Bone marrow (tissue), 2 donors: ENCODE measurements at regions not wholly inside any gene's neighbourhood (a gene's known extent, or its start where the extent isn't known, plus 50 kb on each side); places are given as distances from the start of the nearest gene placed in this dataset.

Experiments used
- DNase-seq, 2 donors: peaks; one replicate each; lab custom pipeline; 2025; lab: John Stamatoyannopoulos, UW

GRCh38 chr1:58909914-58910681 lies 126.3 kb upstream of the JUN start:
- DNase-seq: no peak

GRCh38 chr1:58911841-58912499 lies 128.1 kb upstream of the JUN start:
- DNase-seq: no peak

- no peak for DNase-seq
Measured at GRCh38 chr1:58914925-58915324, 131.1 kb upstream of the JUN start.

GRCh38 chr1:58917436-58917835 lies 133.6 kb upstream of the JUN start:
- no peak for DNase-seq

GRCh38 chr1:58919226-58919958 lies 135.5 kb upstream of the JUN start:
- no peak for DNase-seq

- no peak for DNase-seq
Measured at GRCh38 chr1:58919959-58920321, 136.1 kb upstream of the JUN start.

GRCh38 chr1:58921342-58921741 lies 137.5 kb upstream of the JUN start:
- DNase-seq: no peak

- no peak for DNase-seq
Measured at GRCh38 chr1:58921751-58922150, 137.9 kb upstream of the JUN start.

- no peak for DNase-seq
Measured at GRCh38 chr1:58922302-58923089, 138.6 kb upstream of the JUN start.

- no peak for DNase-seq
Measured at GRCh38 chr1:58923090-58923470, 139.2 kb upstream of the JUN start.

GRCh38 chr1:58924016-58924565 lies 140.2 kb upstream of the JUN start:
- no peak for DNase-seq

- no peak for DNase-seq
Measured at GRCh38 chr1:58924821-58925220, 141.0 kb upstream of the JUN start.

GRCh38 chr1:58925247-58925646 lies 141.4 kb upstream of the JUN start:
- DNase-seq: no peak

- no peak for DNase-seq
Measured at GRCh38 chr1:58926152-58926551, 142.3 kb upstream of the JUN start.

GRCh38 chr1:58927041-58927721 lies 143.3 kb upstream of the JUN start:
- DNase-seq: no peak

- no peak for DNase-seq
Measured at GRCh38 chr1:58927722-58928085, 143.9 kb upstream of the JUN start.

GRCh38 chr1:58928514-58928913 lies 144.7 kb upstream of the JUN start:
- DNase-seq: no peak

- no peak for DNase-seq
Measured at GRCh38 chr1:58929671-58930325, 146.0 kb upstream of the JUN start.

GRCh38 chr1:58931024-58931423 lies 147.2 kb upstream of the JUN start:
- no peak for DNase-seq

GRCh38 chr1:58931756-58932155 lies 147.9 kb upstream of the JUN start:
- DNase-seq: no peak
